ENCODE measurements at regions not wholly inside any gene's neighbourhood (a gene's known extent, or its start where the extent isn't known, plus 50 kb on each side); places are given as distances from the start of the nearest gene placed in this dataset.
A peak's percentile ranks its signal among the peaks of the same experiment; 100 is the strongest.
"Not testable (repeated sequence)": the region's sequence is repeated elsewhere in the genome, so short reads cannot be mapped to it uniquely, and the experiment has no call there.

DNA sequence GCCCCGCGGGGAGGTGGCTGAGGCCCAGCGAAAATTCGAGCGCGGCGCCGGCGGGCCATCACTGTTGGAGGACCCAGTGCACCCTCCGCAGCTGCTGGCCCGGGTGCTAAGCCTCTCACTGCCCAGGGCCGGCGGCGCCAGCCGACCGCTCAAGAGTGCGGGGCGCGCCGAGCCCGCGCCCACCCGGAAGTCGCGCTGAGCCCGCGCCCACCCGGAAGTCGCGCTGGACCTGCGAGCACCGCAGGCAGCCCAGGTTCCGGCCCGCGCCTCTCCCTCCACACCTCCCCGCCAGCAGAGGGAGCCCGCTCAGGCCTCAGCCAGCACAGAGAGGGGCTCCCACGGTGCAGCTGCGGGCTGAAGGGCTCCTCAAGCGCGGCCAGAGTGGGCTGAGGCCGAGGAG is 165.5 kb upstream of the BDP1 start:
- peak overlapping the region in 1 of 2 donors; percentile 32 for H3K4me3 ChIP-seq

DNA sequence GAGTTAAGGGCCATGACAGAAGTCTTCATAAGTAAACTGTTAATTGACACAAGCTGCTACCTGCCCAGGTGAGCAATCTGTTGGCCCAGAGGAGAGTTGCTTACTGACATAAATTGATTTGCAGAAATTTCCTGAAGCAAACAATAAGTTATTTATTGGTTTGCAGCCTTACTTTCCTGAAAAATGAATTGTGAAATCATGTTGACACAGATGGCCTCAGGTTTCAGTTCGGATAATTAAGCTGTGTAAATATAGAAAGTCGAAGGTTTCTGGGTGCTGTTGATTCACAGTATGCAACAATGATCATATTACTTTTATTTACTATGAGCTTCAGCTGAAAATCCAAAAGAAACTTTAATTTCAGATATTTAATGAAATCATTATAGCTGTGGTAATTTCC is 164.5 kb upstream of the BDP1 start:
- DNase-seq; H3K9me3 ChIP-seq; intact Hi-C loops (cut with DNase I); H3K27ac ChIP-seq; H3K27me3 ChIP-seq; H3K36me3 ChIP-seq; ATAC-seq; H3K4me3 ChIP-seq; H3K4me1 ChIP-seq: not testable (repeated sequence)

More for the DNA sequence above, 165.5 kb upstream of the BDP1 start:
- intact Hi-C loops (cut with DNase I); H3K36me3 ChIP-seq; H3K4me1 ChIP-seq; H3K9me3 ChIP-seq; ATAC-seq; DNase-seq; H3K27ac ChIP-seq; H3K27me3 ChIP-seq: not testable (repeated sequence)

Measured in left lung (tissue), 4 donors.